PC-9 (cell line): ENCODE measurements at regions not wholly inside any gene's neighbourhood (a gene's known extent, or its start where the extent isn't known, plus 50 kb on each side); places are given as distances from the start of the nearest gene placed in this dataset.

Experiments
- EZH2 ChIP-seq: fragments of 200-600 bp; sonication (generic); IDR thresholded peaks from 2 replicates; pipeline ENCODE4 v1.8.0; 2017; ENCODE audit warnings: antibody characterized with exemption, low read depth
- TF ChIP-seq, protein P1 (sequence below): fragments of 200-600 bp; sonication (generic); conservative IDR thresholded peaks from 2 replicates; pipeline ENCODE4 v1.6.1; 2017; ENCODE audit warnings: mixed run types, antibody characterized with exemption, mild to moderate bottlenecking, moderate library complexity

GRCh38 chr3:70870576-70870975 is 558.1 kb upstream of the MDFIC2 start:
- TF ChIP-seq, protein P1, sequence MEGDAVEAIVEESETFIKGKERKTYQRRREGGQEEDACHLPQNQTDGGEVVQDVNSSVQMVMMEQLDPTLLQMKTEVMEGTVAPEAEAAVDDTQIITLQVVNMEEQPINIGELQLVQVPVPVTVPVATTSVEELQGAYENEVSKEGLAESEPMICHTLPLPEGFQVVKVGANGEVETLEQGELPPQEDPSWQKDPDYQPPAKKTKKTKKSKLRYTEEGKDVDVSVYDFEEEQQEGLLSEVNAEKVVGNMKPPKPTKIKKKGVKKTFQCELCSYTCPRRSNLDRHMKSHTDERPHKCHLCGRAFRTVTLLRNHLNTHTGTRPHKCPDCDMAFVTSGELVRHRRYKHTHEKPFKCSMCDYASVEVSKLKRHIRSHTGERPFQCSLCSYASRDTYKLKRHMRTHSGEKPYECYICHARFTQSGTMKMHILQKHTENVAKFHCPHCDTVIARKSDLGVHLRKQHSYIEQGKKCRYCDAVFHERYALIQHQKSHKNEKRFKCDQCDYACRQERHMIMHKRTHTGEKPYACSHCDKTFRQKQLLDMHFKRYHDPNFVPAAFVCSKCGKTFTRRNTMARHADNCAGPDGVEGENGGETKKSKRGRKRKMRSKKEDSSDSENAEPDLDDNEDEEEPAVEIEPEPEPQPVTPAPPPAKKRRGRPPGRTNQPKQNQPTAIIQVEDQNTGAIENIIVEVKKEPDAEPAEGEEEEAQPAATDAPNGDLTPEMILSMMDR = no peak
- TF ChIP-seq EZH2 = no peak
